Body of pancreas (tissue), 4 donors: ENCODE measurements at regions not wholly inside any gene's neighbourhood (a gene's known extent, or its start where the extent isn't known, plus 50 kb on each side); places are given as distances from the start of the nearest gene placed in this dataset.

Experiments
- CTCF ChIP-seq, 7 experiments: fragments of 450-650 bp in 4 of 7; fragments of 200-600 bp in 3 of 7; sonication (generic) in 3 of 7; IDR thresholded peaks; one replicate each; pipeline ENCODE4 v1.5.1; 2016 to 2019; ENCODE audit warnings: antibody characterized with exemption in 7 of 7
- POLR2A ChIP-seq, 3 donors: fragments of 450-650 bp; IDR thresholded peaks; one replicate each; pipeline ENCODE4 v1.6.1; 2016; ENCODE audit warnings: antibody characterized with exemption in 3 of 3, mild to moderate bottlenecking in 2 of 3

- TF ChIP-seq POLR2A (IDR thresholded peaks at IDR 0.05) (no peak), CTCF (IDR thresholded peaks at IDR 0.05) (no peak)
Observed at GRCh38 chr2:145351864-145352425, 832.0 kb upstream of the ZEB2 start.
